Gastrocnemius medialis (tissue), 4 donors: ENCODE measurements at regions not wholly inside any gene's neighbourhood (a gene's known extent, or its start where the extent isn't known, plus 50 kb on each side); places are given as distances from the start of the nearest gene placed in this dataset.

Experiments
- CTCF ChIP-seq, 5 experiments: fragments of 450-650 bp in 3 of 5; fragments of 200-600 bp in 2 of 5; sonication (generic) in 2 of 5; IDR thresholded peaks in 4 of 5; conservative IDR thresholded peaks in 1 of 5; 1 replicate in 4 of 5; 2 replicates in 1 of 5; pipeline ENCODE4 v1.5.1; 2016 to 2019; ENCODE audit warnings: antibody characterized with exemption in 5 of 5, mild to moderate bottlenecking in 3 of 5, moderate library complexity in 3 of 5
- POLR2A ChIP-seq, 2 donors: fragments of 450-650 bp; IDR thresholded peaks; one replicate each; pipeline ENCODE4 v1.6.1; 2017; ENCODE audit warnings: antibody characterized with exemption in 2 of 2, mild to moderate bottlenecking in 2 of 2, moderate library complexity in 2 of 2

DNA sequence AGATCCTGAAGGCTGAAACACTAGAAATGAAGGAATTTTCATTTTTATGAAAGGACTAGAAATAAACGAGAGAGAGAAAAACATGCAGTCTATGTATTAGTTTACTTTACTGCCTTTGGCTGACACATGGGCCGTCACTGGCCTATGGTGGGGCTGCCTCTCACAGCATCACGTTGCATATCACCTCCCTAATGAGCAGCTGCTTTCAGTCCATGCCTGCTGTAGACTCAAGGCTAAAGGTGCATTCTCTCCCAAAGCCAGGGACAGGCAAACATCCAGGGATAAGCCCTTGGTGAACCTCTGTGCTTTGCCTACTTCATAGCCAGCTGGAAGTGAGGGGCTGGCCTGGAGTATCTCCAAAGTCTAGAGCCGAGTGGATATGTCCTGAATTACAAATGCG lies 359.4 kb downstream of the GPAM start:
- TF ChIP-seq CTCF (IDR thresholded peaks at IDR 0.05 in 4 of 5, conservative IDR thresholded peaks at IDR 0.05 in 1 of 5), result no peak
- no peak for TF ChIP-seq POLR2A (IDR thresholded peaks at IDR 0.05)
